WTC11 (cell line): ENCODE measurements at regions not wholly inside any gene's neighbourhood (a gene's known extent, or its start where the extent isn't known, plus 50 kb on each side); places are given as distances from the start of the nearest gene placed in this dataset.

Experiments
- ATAC-seq: fragments of 200-7000 bp; cut with Tn5 transposase; 2 replicates; pipeline ENCODE4 v1.10.0; 2021; ENCODE audit warnings: mild to moderate bottlenecking, moderate library complexity
- CTCF ChIA-PET: fragments of 300-600 bp; sonication (Branson Sonifier 250); formaldehyde crosslinking; loops from one replicate; lab custom pipeline; 2021; ENCODE audit warnings: antibody characterized with exemption; lab: Charles Lee
- POLR2A ChIA-PET: fragments of 350-600 bp; sonication (Branson Sonifier 250); formaldehyde crosslinking; loops from one replicate; lab custom pipeline; 2021; ENCODE audit warnings: antibody characterized with exemption; lab: Charles Lee
- DNase-seq: peaks from one replicate; pipeline ENCODE4 v3.0.0; 2021; ENCODE audit warnings: low spot score
- H3K27ac Mint-ChIP-seq: 2 replicates; pipeline ENCODE4 v1.8.0; 2021; ENCODE audit warnings: mixed read lengths
- H3K27me3 Mint-ChIP-seq: 2 replicates; pipeline ENCODE4 v1.8.0; 2021; ENCODE audit warnings: low read depth, mild to moderate bottlenecking, moderate library complexity, mixed read lengths
- H3K36me3 Mint-ChIP-seq: 2 replicates; pipeline ENCODE4 v1.8.0; 2021; ENCODE audit warnings: mixed read lengths
- H3K4me1 Mint-ChIP-seq: 2 replicates; pipeline ENCODE4 v1.8.0; 2022; ENCODE audit warnings: mixed read lengths
- H3K4me3 Mint-ChIP-seq: 2 replicates; pipeline ENCODE4 v1.8.0; 2021; ENCODE audit warnings: mild to moderate bottlenecking, moderate library complexity, mixed read lengths
- H3K9me3 Mint-ChIP-seq: 2 replicates; pipeline ENCODE4 v1.8.0; 2021; ENCODE audit warnings: mixed read lengths
- AR ChIP-seq: fragments of 250-450 bp; sonication (Bioruptor Pico); IDR thresholded peaks from 2 replicates; pipeline ENCODE4 v1.9.0; 2021; ENCODE audit warnings: mild to moderate bottlenecking
- ATF1 ChIP-seq: sonication (generic); formaldehyde crosslinking; IDR thresholded peaks from 2 replicates; pipeline ENCODE4 v1.8.1; 2023; ENCODE audit warnings: mild to moderate bottlenecking, moderate library complexity, missing genetic modification reagents
- CREB1 ChIP-seq: sonication (generic); formaldehyde crosslinking; IDR thresholded peaks from 2 replicates; pipeline ENCODE4 v1.8.0; 2023; ENCODE audit warnings: mild to moderate bottlenecking, missing genetic modification reagents
- E2F4 ChIP-seq: sonication (generic); formaldehyde crosslinking; IDR thresholded peaks from 2 replicates; pipeline ENCODE4 v1.8.1; 2022; ENCODE audit warnings: low read depth, mild to moderate bottlenecking, moderate library complexity, missing genetic modification reagents, borderline replicate concordance
- ESRRA ChIP-seq: sonication (generic); formaldehyde crosslinking; IDR thresholded peaks from 2 replicates; pipeline ENCODE4 v1.8.1; 2022; ENCODE audit warnings: mild to moderate bottlenecking, missing genetic modification reagents, borderline replicate concordance
- FOXK1 ChIP-seq: sonication (generic); formaldehyde crosslinking; IDR thresholded peaks from 2 replicates; pipeline ENCODE4 v1.8.0; 2022; ENCODE audit warnings: mild to moderate bottlenecking, moderate library complexity, missing genetic modification reagents
- MXD4 ChIP-seq: fragments of 250-450 bp; sonication (Bioruptor Pico); IDR thresholded peaks from 2 replicates; pipeline ENCODE4 v1.8.0; 2021; ENCODE audit warnings: mild to moderate bottlenecking, moderate library complexity, borderline replicate concordance
- NFE2L1 ChIP-seq: sonication (generic); formaldehyde crosslinking; IDR thresholded peaks from 2 replicates; pipeline ENCODE4 v1.8.1; 2023; ENCODE audit warnings: missing genetic modification reagents
- NFYB ChIP-seq: sonication (generic); formaldehyde crosslinking; conservative IDR thresholded peaks from 2 replicates; pipeline ENCODE4 v1.8.0; 2022; ENCODE audit warnings: low read depth, missing genetic modification reagents
- PRRX2 ChIP-seq: fragments of 250-450 bp; sonication (Bioruptor Pico); IDR thresholded peaks from 2 replicates; pipeline ENCODE4 v1.8.0; 2021; ENCODE audit warnings: mild to moderate bottlenecking
- SOX15 ChIP-seq: fragments of 250-450 bp; sonication (Bioruptor Pico); IDR thresholded peaks from 2 replicates; pipeline ENCODE4 v1.9.0; 2021; ENCODE audit warnings: mild to moderate bottlenecking
- SP1 ChIP-seq: sonication (generic); formaldehyde crosslinking; conservative IDR thresholded peaks from 2 replicates; pipeline ENCODE4 v1.8.1; 2022; ENCODE audit warnings: missing genetic modification reagents
- TEAD1 ChIP-seq: sonication (generic); formaldehyde crosslinking; IDR thresholded peaks from 2 replicates; pipeline ENCODE4 v1.8.0; 2022; ENCODE audit warnings: mild to moderate bottlenecking, missing genetic modification reagents
- TEAD4 ChIP-seq: sonication (generic); formaldehyde crosslinking; IDR thresholded peaks from 2 replicates; pipeline ENCODE4 v1.8.0; 2022; ENCODE audit warnings: mild to moderate bottlenecking, missing genetic modification reagents
- ZBTB43 ChIP-seq: sonication (generic); formaldehyde crosslinking; IDR thresholded peaks from 2 replicates; pipeline ENCODE4 v1.8.1; 2023; ENCODE audit warnings: mild to moderate bottlenecking, missing genetic modification reagents
- ZMAT4 ChIP-seq: fragments of 250-450 bp; sonication (Bioruptor Pico); IDR thresholded peaks from 2 replicates; pipeline ENCODE4 v1.9.0; 2021; ENCODE audit warnings: mild to moderate bottlenecking
- ZNF121 ChIP-seq: sonication (generic); formaldehyde crosslinking; IDR thresholded peaks from 2 replicates; pipeline ENCODE4 v1.8.0; 2023; ENCODE audit warnings: missing genetic modification reagents
- ZNF232 ChIP-seq: sonication (generic); formaldehyde crosslinking; IDR thresholded peaks from 2 replicates; pipeline ENCODE4 v1.8.0; 2022; ENCODE audit warnings: mild to moderate bottlenecking, missing genetic modification reagents
- ZNF317 ChIP-seq: sonication (generic); formaldehyde crosslinking; IDR thresholded peaks from 2 replicates; pipeline ENCODE4 v1.8.1; 2023; ENCODE audit warnings: low read depth, mild to moderate bottlenecking, moderate library complexity, missing genetic modification reagents, borderline replicate concordance
- ZNF396 ChIP-seq: fragments of 250-450 bp; sonication (Bioruptor Pico); IDR thresholded peaks from 2 replicates; pipeline ENCODE4 v1.8.0; 2021; ENCODE audit warnings: mild to moderate bottlenecking, moderate library complexity, borderline replicate concordance
- ZNF423 ChIP-seq: fragments of 250-450 bp; sonication (Bioruptor Pico); IDR thresholded peaks from 2 replicates; pipeline ENCODE4 v2.1.2; 2022; ENCODE audit warnings: mild to moderate bottlenecking, moderate library complexity
- ZSCAN18 ChIP-seq: fragments of 250-450 bp; sonication (Bioruptor Pico); IDR thresholded peaks from 2 replicates; pipeline ENCODE4 v2.1.2; 2022; ENCODE audit warnings: mild to moderate bottlenecking, moderate library complexity

GRCh38 chr3:82498186-82498585 is 736.7 kb upstream of the GBE1 start (continued):
- TF ChIP-seq ZSCAN18 (CRISPR knock-in tag), result no peak
- TF ChIP-seq TEAD4 (CRISPR knock-in tag), result no peak
- no peak for TF ChIP-seq AR (CRISPR knock-in tag)
- TF ChIP-seq ZNF121, result no peak
- no peak for TF ChIP-seq ZNF232
- TF ChIP-seq ATF1 (CRISPR knock-in tag), result no peak
- TF ChIP-seq ZNF423, result no peak
- TF ChIP-seq TEAD1, result no peak
- TF ChIP-seq ZMAT4 (CRISPR knock-in tag), result no peak
- TF ChIP-seq PRRX2 (CRISPR knock-in tag), result no peak
- TF ChIP-seq SP1 (CRISPR knock-in tag), result no peak
- TF ChIP-seq, all 79 proteins: peak for 0

- CTCF ChIA-PET, result interaction anchor here (0.5 to 1.1 kb wide), 5 partner anchors 11 to 220 kb away, joined by 3 to 4 read pairs (median 3); no protein-coding TSS in a partner anchor
- no peak overlapping the region for H3K4me3 Mint-ChIP-seq
- H3K4me1 Mint-ChIP-seq, result peaks cover 2% of the 10 kb centered on the region
- peak; percentile 36 for DNase-seq
- H3K27me3 Mint-ChIP-seq, result no peaks in the 10 kb centered on the region
- no peaks in the 10 kb centered on the region for H3K36me3 Mint-ChIP-seq
- TF ChIP-seq ESRRA (CRISPR knock-in tag) (no peak), ZMAT4 (CRISPR knock-in tag) (no peak), E2F4 (CRISPR knock-in tag) (no peak), ZBTB43 (CRISPR knock-in tag) (no peak), NFYB (CRISPR knock-in tag) (no peak), NFE2L1 (no peak), ZNF317 (no peak), MXD4 (CRISPR knock-in tag) (no peak), SOX15 (CRISPR knock-in tag) (no peak), ZNF396 (no peak), FOXK1 (CRISPR knock-in tag) (no peak), CREB1 (CRISPR knock-in tag) (no peak)
- ATAC-seq, result peak; percentile 86
- no peak overlapping the region for H3K27ac Mint-ChIP-seq
- no peaks in the 10 kb centered on the region for H3K9me3 Mint-ChIP-seq
- POLR2A ChIA-PET, result no interaction called here
Observed at GRCh38 chr3:82496890-82497560, 735.6 kb upstream of the GBE1 start.
